H9 (cell line): ENCODE measurements at regions not wholly inside any gene's neighbourhood (a gene's known extent, or its start where the extent isn't known, plus 50 kb on each side); places are given as distances from the start of the nearest gene placed in this dataset.

Source experiments
- DNase-seq: peaks from one replicate; pipeline ENCODE4 v3.0.0-alpha.2; 2017
- H2AFZ ChIP-seq: one replicate; pipeline ENCODE4 v1.6.1; 2013; ENCODE audit warnings: mild to moderate bottlenecking, low read length, control low read depth, moderate library complexity
- H2AK5ac ChIP-seq: 2 replicates; pipeline ENCODE4 v1.6.1; 2013; ENCODE audit warnings: low read length, control low read depth, mixed read lengths; ENCODE audit not compliant: insufficient read length
- H2BK120ac ChIP-seq: one replicate; pipeline ENCODE4 v1.6.1; 2013; ENCODE audit warnings: low read depth, mild to moderate bottlenecking, low read length, control low read depth, inconsistent platforms; ENCODE audit not compliant: poor library complexity, severe bottlenecking
- H2BK12ac ChIP-seq: 2 replicates; pipeline ENCODE4 v1.6.1; 2013; ENCODE audit warnings: low read length, control low read depth, mixed read lengths, low read depth; ENCODE audit not compliant: insufficient read length
- H2BK15ac ChIP-seq: 2 replicates; pipeline ENCODE4 v1.6.1; 2013; ENCODE audit warnings: low read depth, low read length, control low read depth
- H2BK20ac ChIP-seq: one replicate; pipeline ENCODE4 v1.6.1; 2013; ENCODE audit warnings: low read depth, mild to moderate bottlenecking, low read length, control low read depth, inconsistent platforms; ENCODE audit not compliant: poor library complexity, severe bottlenecking
- H2BK5ac ChIP-seq: 2 replicates; pipeline ENCODE4 v1.6.1; 2013; ENCODE audit warnings: low read length, control low read depth, mixed read lengths; ENCODE audit not compliant: insufficient read length
- H3K14ac ChIP-seq: 2 replicates; pipeline ENCODE4 v1.6.1; 2013; ENCODE audit warnings: low read length, control low read depth; ENCODE audit not compliant: insufficient read depth
- H3K18ac ChIP-seq: 2 replicates; pipeline ENCODE4 v1.6.1; 2013; ENCODE audit warnings: low read depth, mild to moderate bottlenecking, mixed read lengths, low read length, control low read depth; ENCODE audit not compliant: insufficient read length
- H3K23ac ChIP-seq: 2 replicates; pipeline ENCODE4 v1.6.1; 2013; ENCODE audit warnings: low read length, control low read depth, mixed read lengths, low read depth; ENCODE audit not compliant: insufficient read length
- H3K23me2 ChIP-seq: 2 replicates; pipeline ENCODE4 v1.6.1; 2013; ENCODE audit warnings: low read depth, mild to moderate bottlenecking, mixed read lengths, low read length, control low read depth; ENCODE audit not compliant: insufficient read length, poor library complexity, severe bottlenecking
- H3K27ac ChIP-seq: 2 replicates; pipeline ENCODE4 v1.5.1; 2013; ENCODE audit warnings: low read length, control low read depth, mixed read lengths, low read depth; ENCODE audit not compliant: insufficient read length
- H3K27me3 ChIP-seq: 2 replicates; pipeline ENCODE4 v1.6.1; 2013; ENCODE audit warnings: low read length, control low read depth, inconsistent platforms; ENCODE audit not compliant: insufficient read depth
- H3K4ac ChIP-seq: 2 replicates; pipeline ENCODE4 v1.6.1; 2013; ENCODE audit warnings: low read depth, mild to moderate bottlenecking, control low read depth, inconsistent platforms, low read length, moderate library complexity
- H3K4me1 ChIP-seq: 2 replicates; pipeline ENCODE4 v1.6.1; 2013; ENCODE audit warnings: low read length, control low read depth, inconsistent platforms; ENCODE audit not compliant: insufficient read depth
- H3K4me2 ChIP-seq: 2 replicates; pipeline ENCODE4 v1.6.1; 2013; ENCODE audit warnings: low read length, control low read depth, mixed read lengths; ENCODE audit not compliant: insufficient read length, insufficient read depth
- H3K56ac ChIP-seq: 2 replicates; pipeline ENCODE4 v1.6.1; 2013; ENCODE audit warnings: low read depth, mild to moderate bottlenecking, mixed read lengths, low read length, control low read depth; ENCODE audit not compliant: insufficient read length
- H3K79me1 ChIP-seq: 2 replicates; pipeline ENCODE4 v1.6.1; 2013; ENCODE audit warnings: low read depth, mild to moderate bottlenecking, moderate library complexity, low read length, control low read depth, inconsistent platforms; ENCODE audit not compliant: insufficient read depth, poor library complexity, severe bottlenecking
- H3K79me2 ChIP-seq: 2 replicates; pipeline ENCODE4 v1.6.1; 2013; ENCODE audit warnings: low read length, control low read depth, inconsistent platforms; ENCODE audit not compliant: insufficient read depth
- H3K9ac ChIP-seq: 2 replicates; pipeline ENCODE4 v1.6.1; 2013; ENCODE audit warnings: low read length, control low read depth, mixed read lengths; ENCODE audit not compliant: insufficient read length; ENCODE audit errors: extremely low read depth
- H3K9me3 ChIP-seq: one replicate; pipeline ENCODE4 v1.6.1; 2013; ENCODE audit warnings: low read depth, low read length, inconsistent platforms; ENCODE audit not compliant: control insufficient read depth
- H3T11ph ChIP-seq: one replicate; pipeline ENCODE4 v1.6.1; 2013; ENCODE audit warnings: mild to moderate bottlenecking, low read length, control low read depth, inconsistent platforms
- H4K20me1 ChIP-seq: one replicate; pipeline ENCODE4 v1.6.1; 2013; ENCODE audit not compliant: control insufficient read depth, insufficient read length, insufficient read depth
- H4K5ac ChIP-seq: 2 replicates; pipeline ENCODE4 v1.6.1; 2013; ENCODE audit warnings: low read depth, mild to moderate bottlenecking, mixed read lengths, low read length, control low read depth; ENCODE audit not compliant: insufficient read length
- H4K8ac ChIP-seq: replicated peaks from 2 replicates; pipeline ENCODE4 v1.6.1; 2013; ENCODE audit warnings: low read length, control low read depth, mixed read lengths, low read depth; ENCODE audit not compliant: insufficient read length
- H4K91ac ChIP-seq: 2 replicates; pipeline ENCODE4 v1.6.1; 2013; ENCODE audit warnings: low read depth, mild to moderate bottlenecking, moderate library complexity, mixed read lengths, low read length, control low read depth; ENCODE audit not compliant: insufficient read length
- H3K27ac Mint-ChIP-seq, 3 experiments: 2 replicates in 2 of 3; 3 replicates in 1 of 3; pipeline ENCODE4 v1.8.0; 2020 to 2021; ENCODE audit warnings: mixed read lengths in 3 of 3, mild to moderate bottlenecking in 1 of 3, moderate library complexity in 1 of 3
- H3K27me3 Mint-ChIP-seq: 2 replicates; pipeline ENCODE4 v1.8.0; 2021; ENCODE audit warnings: low read depth, mild to moderate bottlenecking, moderate library complexity, mixed read lengths
- H3K36me3 Mint-ChIP-seq, 3 experiments: 2 replicates in 2 of 3; 3 replicates in 1 of 3; pipeline ENCODE4 v1.8.0; 2020 to 2021; ENCODE audit warnings: low read depth in 3 of 3, mixed read lengths in 3 of 3; ENCODE audit not compliant: insufficient read depth in 1 of 3
- H3K4me1 Mint-ChIP-seq, 2 experiments: 2 replicates each; pipeline ENCODE4 v1.8.0; 2020; ENCODE audit warnings: mixed read lengths in 2 of 2
- H3K4me3 Mint-ChIP-seq, 2 experiments: 2 replicates in 1 of 2; 3 replicates in 1 of 2; pipeline ENCODE4 v1.8.0; 2020 to 2021; ENCODE audit warnings: mild to moderate bottlenecking in 2 of 2, mixed read lengths in 2 of 2, moderate library complexity in 1 of 2
- H3K9me3 Mint-ChIP-seq, 2 experiments: 2 replicates in 1 of 2; 3 replicates in 1 of 2; pipeline ENCODE4 v1.8.0; 2020; ENCODE audit warnings: mild to moderate bottlenecking in 2 of 2, mixed read lengths in 2 of 2, moderate library complexity in 1 of 2
- CTCF ChIP-seq: fragments of 200-600 bp; sonication (generic); conservative IDR thresholded peaks from 3 replicates; pipeline ENCODE4 v1.8.0; 2021; ENCODE audit warnings: antibody characterized with exemption, mild to moderate bottlenecking
- WGBS: extraction: QIAGEN DNeasy Blood & Tissue Kit; methylation state at CpG from one replicate; pipeline ENCODE4 v1.1.7; 2013; ENCODE audit warnings: missing lambda C conversion rate, low lambda C conversion rate, mixed read lengths; ENCODE audit not compliant: insufficient read length; ENCODE audit errors: extremely low coverage; 5-methylcytosine and 5-hydroxymethylcytosine counted together

DNA sequence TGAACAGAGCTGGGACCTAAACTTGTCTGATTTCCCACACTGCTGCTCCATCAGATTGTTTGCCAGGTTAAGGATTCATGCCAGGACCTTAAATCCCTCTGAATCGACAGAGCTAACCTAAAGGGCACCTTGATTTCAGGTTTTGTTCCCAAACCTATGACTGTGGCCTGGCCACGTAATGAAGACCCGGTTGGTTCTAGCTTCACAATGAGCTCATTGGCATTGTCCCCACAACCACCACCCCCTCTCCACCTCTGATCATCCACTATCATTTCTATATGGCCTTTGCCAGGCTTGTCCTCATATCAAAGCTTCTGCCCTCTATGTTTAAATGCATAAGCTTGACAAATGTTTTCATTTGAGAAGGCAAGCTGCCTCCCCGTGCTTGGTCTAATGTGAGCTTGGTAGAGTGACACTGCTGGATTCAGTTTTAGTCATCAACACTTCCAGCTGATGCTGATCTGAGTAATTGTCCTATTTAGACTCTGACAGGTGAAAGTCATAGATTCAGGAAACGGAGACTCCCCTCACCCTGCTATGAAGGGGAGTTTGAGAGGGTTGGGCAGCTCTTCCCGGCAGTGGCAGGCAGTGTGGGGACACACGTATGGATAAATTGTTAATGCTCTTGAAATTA, 407.1 kb upstream of the CFAP20DC start:
- H3K23ac ChIP-seq, result no peak overlapping the region
- no CpG with 5 or more reads among the region's 7 CpGs for WGBS
- no peaks in the 10 kb centered on the region for H3K9me3 ChIP-seq

More for the DNA sequence above, 407.1 kb upstream of the CFAP20DC start:
- no peak overlapping the region for H2BK120ac ChIP-seq
- no peaks in the 10 kb centered on the region for H4K20me1 ChIP-seq
- no peak overlapping the region for H3T11ph ChIP-seq
- no peak for DNase-seq
- no peak overlapping the region for H3K4ac ChIP-seq
- no peak overlapping the region for H3K4me2 ChIP-seq
- H3K9ac ChIP-seq, result no peak overlapping the region
- Mint-ChIP-seq H3K4me1 (no peaks in the 10 kb centered on the region), H3K9me3 (peaks cover 1 to 3% of the 10 kb centered on the region in 2 experiments; a peak in 2 of 5 replicates), H3K4me3 (no peak overlapping the region), H3K27me3 (peaks cover 14% of the 10 kb centered on the region), H3K27ac (no peak overlapping the region), H3K36me3 (no peaks in the 10 kb centered on the region)
- no peak overlapping the region for H4K5ac ChIP-seq
- H3K14ac ChIP-seq, result no peak overlapping the region
- H2BK12ac ChIP-seq, result no peak overlapping the region
- H2AK5ac ChIP-seq, result no peak overlapping the region
- H2BK20ac ChIP-seq, result no peak overlapping the region
- H2AFZ ChIP-seq, result no peak overlapping the region
- no peaks in the 10 kb centered on the region for H3K79me2 ChIP-seq
- H2BK15ac ChIP-seq, result no peak overlapping the region
- H3K18ac ChIP-seq, result no peak overlapping the region
- H3K4me1 ChIP-seq, result no peaks in the 10 kb centered on the region
- H3K79me1 ChIP-seq, result no peaks in the 10 kb centered on the region
- no peaks in the 10 kb centered on the region for H3K23me2 ChIP-seq
- H3K27ac ChIP-seq, result no peak overlapping the region
- no peak overlapping the region for H2BK5ac ChIP-seq
- H4K8ac ChIP-seq, result no peak overlapping the region
- no peak for TF ChIP-seq CTCF
- no peak overlapping the region for H3K56ac ChIP-seq
- H4K91ac ChIP-seq, result no peak overlapping the region
- H3K27me3 ChIP-seq, result no peaks in the 10 kb centered on the region
